ENCODE measurements at regions not wholly inside any gene's neighbourhood (a gene's known extent, or its start where the extent isn't known, plus 50 kb on each side); places are given as distances from the start of the nearest gene placed in this dataset.

- Histone ChIP-seq H3K27ac (peak overlapping the region; percentile 75), H3K36me3 (no peaks in the 10 kb centered on the region), H3K27me3 (no peaks in the 10 kb centered on the region), H3K4me3 (ENCODE audit: low read depth in 1 of 2, low read length in 1 of 2) (no peak overlapping the region), H3K4me1 (ENCODE audit: control insufficient read depth in 1 of 2, insufficient read depth in 1 of 2, low read depth in 1 of 2, low read length in 1 of 2) (peaks cover 34 to 38% of the 10 kb centered on the region in 2 experiments), H3K9me3 (no peaks in the 10 kb centered on the region)
- TF ChIP-seq CTCF (IDR thresholded peaks at IDR 0.05), result no peak
These were observed 215.5 kb downstream of the ALDH8A1 start for GRCh38 chr6:134734312-134734869.

DNA sequence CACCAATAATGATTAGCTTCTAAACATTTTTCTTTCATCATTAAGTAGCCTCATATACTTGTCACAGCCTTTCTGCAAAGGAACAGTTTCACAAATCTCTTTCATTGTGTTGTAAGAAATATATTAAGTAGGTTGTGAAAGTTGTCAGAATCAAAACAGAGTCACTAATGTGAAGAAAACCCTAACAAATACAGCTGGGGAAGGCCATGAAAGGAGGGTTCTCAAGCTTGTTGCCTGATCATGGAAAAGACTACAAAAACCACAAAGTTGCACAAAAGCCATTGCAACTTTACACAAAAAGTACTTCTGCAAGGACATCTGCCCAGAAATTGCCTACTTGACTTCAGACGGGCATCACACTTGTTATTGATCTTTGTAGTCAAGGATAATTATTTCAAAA is 216.1 kb downstream of the ALDH8A1 start:
- peak overlapping the region; percentile 75 for H3K27ac ChIP-seq
- TF ChIP-seq CTCF (IDR thresholded peaks at IDR 0.05), result no peak
- no peak overlapping the region for H3K4me3 ChIP-seq (ENCODE audit: low read depth in 1 of 2, low read length in 1 of 2)
- H3K9me3 ChIP-seq, result no peaks in the 10 kb centered on the region
- no peaks in the 10 kb centered on the region for H3K36me3 ChIP-seq
- H3K27me3 ChIP-seq, result no peaks in the 10 kb centered on the region
- H3K4me1 ChIP-seq (ENCODE audit: control insufficient read depth in 1 of 2, insufficient read depth in 1 of 2, low read depth in 1 of 2, low read length in 1 of 2), result peaks cover 28 to 32% of the 10 kb centered on the region in 2 experiments

GRCh38 chr6:134732763-134733162 is 217.1 kb downstream of the ALDH8A1 start:
- Histone ChIP-seq H3K4me1 (ENCODE audit: control insufficient read depth in 1 of 2, insufficient read depth in 1 of 2, low read depth in 1 of 2, low read length in 1 of 2) (peaks cover 18 to 22% of the 10 kb centered on the region in 2 experiments), H3K27ac (no peak overlapping the region), H3K36me3 (no peaks in the 10 kb centered on the region), H3K9me3 (no peaks in the 10 kb centered on the region), H3K4me3 (ENCODE audit: low read depth in 1 of 2, low read length in 1 of 2) (no peak overlapping the region), H3K27me3 (no peaks in the 10 kb centered on the region)
- no peak for TF ChIP-seq CTCF (IDR thresholded peaks at IDR 0.05)

GRCh38 chr6:134731615-134732014 is 218.3 kb downstream of the ALDH8A1 start:
- no peak for TF ChIP-seq CTCF (IDR thresholded peaks at IDR 0.05)
- Histone ChIP-seq H3K36me3 (no peaks in the 10 kb centered on the region), H3K9me3 (no peaks in the 10 kb centered on the region), H3K4me3 (ENCODE audit: low read depth in 1 of 2, low read length in 1 of 2) (no peak overlapping the region), H3K27me3 (no peaks in the 10 kb centered on the region), H3K27ac (no peak overlapping the region), H3K4me1 (ENCODE audit: control insufficient read depth in 1 of 2, insufficient read depth in 1 of 2, low read depth in 1 of 2, low read length in 1 of 2) (peaks cover 17 to 22% of the 10 kb centered on the region in 2 experiments)

DNA sequence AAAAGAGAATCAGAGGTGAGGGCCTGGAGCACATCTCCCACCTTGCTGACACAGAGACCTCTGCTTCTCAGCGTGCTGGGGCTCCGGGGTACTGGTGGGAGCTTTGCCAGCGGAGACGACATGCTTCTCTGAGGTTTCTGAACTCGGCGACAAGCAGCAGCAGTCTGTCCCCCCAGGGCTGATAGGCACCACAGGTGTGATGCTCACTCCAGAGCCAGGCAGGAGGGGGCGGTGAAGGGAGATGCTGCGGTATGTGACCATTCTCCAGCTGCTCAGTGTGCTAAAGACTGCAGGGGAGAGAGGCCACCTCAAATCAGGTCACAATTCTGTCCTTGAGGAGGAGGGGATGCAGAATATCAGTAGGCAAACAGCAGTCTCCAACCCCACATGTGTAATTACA is 219.9 kb downstream of the ALDH8A1 start:
- H3K36me3 ChIP-seq, result no peaks in the 10 kb centered on the region
- H3K4me1 ChIP-seq (ENCODE audit: control insufficient read depth in 1 of 2, insufficient read depth in 1 of 2, low read depth in 1 of 2, low read length in 1 of 2), result peaks cover 18 to 24% of the 10 kb centered on the region in 2 experiments
- no peak overlapping the region for H3K27ac ChIP-seq
- H3K9me3 ChIP-seq, result no peaks in the 10 kb centered on the region
- no peak for TF ChIP-seq CTCF (IDR thresholded peaks at IDR 0.05)
- no peaks in the 10 kb centered on the region for H3K27me3 ChIP-seq
- H3K4me3 ChIP-seq (ENCODE audit: low read depth in 1 of 2, low read length in 1 of 2), result no peak overlapping the region
